Osteoblast (primary cell): ENCODE measurements at regions not wholly inside any gene's neighbourhood (a gene's known extent, or its start where the extent isn't known, plus 50 kb on each side); places are given as distances from the start of the nearest gene placed in this dataset.

Experiments used
- DNase-seq: peaks from one replicate; pipeline ENCODE4 v3.0.0; 2011; ENCODE audit warnings: low spot score, mixed read lengths; ENCODE audit not compliant: insufficient read length; ENCODE audit errors: missing footprints
- H2AFZ ChIP-seq: 2 replicates; pipeline ENCODE4 v1.6.0; 2011; ENCODE audit warnings: mild to moderate bottlenecking, low read length
- H3K27ac ChIP-seq: 2 replicates; pipeline ENCODE4 v1.5.1; 2011; ENCODE audit warnings: mild to moderate bottlenecking, low read depth, low read length, moderate library complexity
- H3K27me3 ChIP-seq: 2 replicates; pipeline ENCODE4 v1.6.0; 2012; ENCODE audit warnings: mild to moderate bottlenecking, control low read depth, inconsistent platforms, low read length, moderate library complexity; ENCODE audit not compliant: insufficient read depth
- H3K36me3 ChIP-seq: 2 replicates; pipeline ENCODE4 v1.5.1; 2011; ENCODE audit warnings: mild to moderate bottlenecking, low read length, control low read depth, moderate library complexity; ENCODE audit not compliant: insufficient read depth
- H3K4me1 ChIP-seq: 2 replicates; pipeline ENCODE4 v1.5.1; 2011; ENCODE audit warnings: mild to moderate bottlenecking, low read length, control low read depth, moderate library complexity; ENCODE audit not compliant: insufficient read depth
- H3K4me2 ChIP-seq: 2 replicates; pipeline ENCODE4 v1.6.0; 2011; ENCODE audit warnings: mild to moderate bottlenecking, low read length; ENCODE audit not compliant: insufficient read depth
- H3K4me3 ChIP-seq: fragments of 200-600 bp; sonication (generic); 3 replicates; pipeline ENCODE4 v1.5.1; 2012; ENCODE audit warnings: mild to moderate bottlenecking, low read length, inconsistent platforms; ENCODE audit not compliant: insufficient read depth
- H3K79me2 ChIP-seq: 2 replicates; pipeline ENCODE4 v1.6.0; 2012; ENCODE audit warnings: mild to moderate bottlenecking, low read length, control low read depth, inconsistent platforms; ENCODE audit not compliant: insufficient read depth
- H3K9me3 ChIP-seq: 2 replicates; pipeline ENCODE4 v1.5.1; 2011; ENCODE audit warnings: low read depth, low read length, control low read depth
- H4K20me1 ChIP-seq: 2 replicates; pipeline ENCODE4 v1.6.0; 2012; ENCODE audit warnings: mild to moderate bottlenecking, low read length, control low read depth; ENCODE audit not compliant: insufficient read depth
- CTCF ChIP-seq: IDR thresholded peaks from 2 replicates; pipeline ENCODE4 v1.5.1; 2011; ENCODE audit warnings: mild to moderate bottlenecking, low read depth, low read length, moderate library complexity; ENCODE audit errors: extremely low read depth

GRCh38 chr1:29538586-29538985 lies 302.3 kb downstream of the PTPRU start:
- Histone ChIP-seq H3K27ac (no peak overlapping the region), H4K20me1 (no peaks in the 10 kb centered on the region), H3K4me1 (no peaks in the 10 kb centered on the region), H3K9me3 (no peaks in the 10 kb centered on the region), H3K4me3 (no peak overlapping the region), H3K4me2 (no peak overlapping the region), H2AFZ (no peak overlapping the region), H3K36me3 (no peaks in the 10 kb centered on the region), H3K27me3 (peaks cover 7% of the 10 kb centered on the region), H3K79me2 (no peaks in the 10 kb centered on the region)
- DNase-seq = no peak
- TF ChIP-seq CTCF = no peak

GRCh38 chr1:29532751-29533150 lies 296.4 kb downstream of the PTPRU start:
- Histone ChIP-seq H3K27ac (no peak overlapping the region), H4K20me1 (no peaks in the 10 kb centered on the region), H3K9me3 (no peaks in the 10 kb centered on the region), H3K79me2 (no peaks in the 10 kb centered on the region), H3K27me3 (no peaks in the 10 kb centered on the region), H2AFZ (no peak overlapping the region), H3K4me2 (no peak overlapping the region), H3K36me3 (no peaks in the 10 kb centered on the region), H3K4me1 (no peaks in the 10 kb centered on the region), H3K4me3 (no peak overlapping the region)
- TF ChIP-seq CTCF = no peak
- no peak for DNase-seq

- Histone ChIP-seq H3K4me3 (no peak overlapping the region), H3K27ac (no peak overlapping the region), H4K20me1 (no peaks in the 10 kb centered on the region), H3K27me3 (no peaks in the 10 kb centered on the region), H3K79me2 (no peaks in the 10 kb centered on the region), H3K4me2 (no peak overlapping the region), H3K36me3 (no peaks in the 10 kb centered on the region), H3K9me3 (no peaks in the 10 kb centered on the region), H2AFZ (no peak overlapping the region), H3K4me1 (no peaks in the 10 kb centered on the region)
- DNase-seq = no peak
- no peak for TF ChIP-seq CTCF
Measured at GRCh38 chr1:29532285-29532684, 296.0 kb downstream of the PTPRU start.

- Histone ChIP-seq H3K9me3 (no peaks in the 10 kb centered on the region), H3K4me2 (no peak overlapping the region), H3K79me2 (no peaks in the 10 kb centered on the region), H3K4me3 (no peak overlapping the region), H3K27me3 (peaks cover 5% of the 10 kb centered on the region), H3K36me3 (no peaks in the 10 kb centered on the region), H3K4me1 (no peaks in the 10 kb centered on the region), H3K27ac (no peak overlapping the region), H4K20me1 (no peaks in the 10 kb centered on the region), H2AFZ (no peak overlapping the region)
- TF ChIP-seq CTCF = no peak
- no peak for DNase-seq
Measured at GRCh38 chr1:29531596-29531995, 295.3 kb downstream of the PTPRU start.
